CD4-positive, alpha-beta T cell treated with Interleukin-21 for 1 hour (primary cell): ENCODE measurements at regions not wholly inside any gene's neighbourhood (a gene's known extent, or its start where the extent isn't known, plus 50 kb on each side); places are given as distances from the start of the nearest gene placed in this dataset.
A peak's percentile ranks its signal among the peaks of the same experiment; 100 is the strongest.
"Not testable (repeated sequence)": the region's sequence is repeated elsewhere in the genome, so short reads cannot be mapped to it uniquely, and the experiment has no call there.

Experiments
- DNase-seq: peaks from one replicate; pipeline ENCODE4 v3.0.0-alpha.2; 2020

DNA sequence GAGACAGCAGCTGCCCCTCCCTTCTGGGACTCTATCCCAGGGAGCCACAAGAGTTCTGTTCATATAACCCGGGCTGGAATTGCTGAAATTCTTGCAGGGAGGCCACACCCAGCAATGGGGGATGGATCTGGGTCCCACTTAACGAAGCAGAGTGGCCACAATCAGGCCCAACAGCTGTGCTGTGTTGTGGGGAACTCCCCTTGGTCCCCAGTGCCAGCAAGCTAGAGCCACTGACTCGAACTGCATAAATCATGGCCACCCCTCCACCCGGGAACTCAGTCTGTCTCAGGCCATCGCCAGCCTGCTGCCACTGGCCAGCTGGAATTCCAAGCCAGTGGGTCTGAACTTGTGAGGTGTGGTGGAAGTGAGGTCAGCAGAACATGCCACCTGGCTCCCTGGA lies 111.1 kb downstream of the KLF8 start:
- no peak for DNase-seq

DNA sequence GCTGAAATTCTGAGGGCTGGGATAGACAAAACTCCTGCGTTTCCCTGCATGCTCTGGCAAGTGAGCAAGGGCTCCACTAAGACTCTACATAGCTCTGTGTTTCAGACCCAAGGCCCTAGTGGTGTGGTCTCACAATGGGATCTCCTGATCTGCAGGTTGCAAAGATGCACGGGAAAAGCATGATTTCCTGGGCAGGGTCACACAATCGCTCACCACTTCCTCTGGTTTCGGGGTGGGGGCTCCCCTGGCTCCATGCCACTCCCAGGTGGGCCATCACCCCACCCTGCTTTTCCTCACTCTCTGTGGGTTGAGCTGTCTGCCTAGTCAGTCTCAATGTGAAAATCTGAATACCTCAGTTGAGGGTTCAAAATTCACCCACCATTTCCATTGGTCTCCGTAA lies 111.5 kb downstream of the KLF8 start:
- peak; percentile 18 for DNase-seq

DNA sequence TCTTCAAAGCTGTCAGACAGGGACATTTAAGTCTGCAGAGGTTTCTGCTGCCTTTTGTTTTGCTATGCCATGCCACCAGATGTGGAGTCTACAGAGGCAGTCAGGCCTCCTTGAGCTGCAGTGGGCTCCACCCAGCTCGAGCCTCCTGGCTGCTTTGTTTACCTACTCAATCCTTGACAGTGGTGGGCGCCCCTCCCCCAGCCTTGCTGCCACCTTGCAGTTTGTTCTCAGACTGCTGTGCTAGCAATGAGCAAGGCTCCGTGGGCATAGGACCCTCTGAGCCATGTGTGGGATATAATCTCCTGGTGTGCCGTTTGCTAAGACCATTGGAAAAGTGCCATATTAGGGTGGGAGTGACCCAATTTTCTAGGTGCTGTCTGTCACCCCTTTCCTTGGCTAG lies 126.0 kb downstream of the KLF8 start:
- not testable (repeated sequence) for DNase-seq

DNA sequence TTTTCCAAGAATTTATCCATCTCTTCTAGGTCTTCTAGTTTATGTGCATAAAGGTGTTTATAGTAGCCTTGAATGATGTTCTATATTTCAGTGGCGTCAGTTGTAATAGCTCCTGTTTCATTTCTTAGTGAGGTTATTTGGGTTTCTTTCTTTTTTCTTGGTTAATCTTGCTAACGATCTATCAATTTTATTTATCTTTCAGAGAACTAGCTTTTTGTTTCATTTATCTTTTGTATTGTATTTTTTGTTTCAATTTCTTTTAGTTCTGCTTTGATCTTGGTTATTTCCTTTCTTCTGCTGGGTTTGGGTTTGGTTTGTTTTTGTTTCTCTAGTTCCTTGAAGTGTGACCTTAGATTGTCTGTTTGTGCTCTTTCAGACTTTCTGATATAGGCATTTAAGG lies 133.0 kb downstream of the KLF8 start:
- peak; percentile 20 for DNase-seq

DNA sequence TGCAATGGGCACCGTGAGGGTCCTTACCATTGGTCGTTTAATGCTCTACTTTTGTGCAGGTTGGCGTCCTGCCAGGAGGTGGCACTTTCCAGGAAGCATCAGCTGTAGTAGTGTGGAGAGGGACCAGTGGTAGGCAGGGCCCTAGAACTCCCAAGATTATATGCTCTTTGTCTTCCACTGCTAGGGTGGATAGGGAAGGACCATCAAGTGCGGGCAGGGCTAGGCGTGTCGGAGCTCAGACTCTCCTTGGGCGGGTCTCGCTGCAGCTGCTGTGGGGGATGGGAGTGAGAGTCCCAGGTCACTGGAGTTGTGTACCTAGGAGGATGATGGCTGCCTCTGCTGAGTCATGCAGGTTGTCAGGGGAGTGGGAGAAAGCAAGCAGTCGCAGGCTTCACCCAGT lies 134.7 kb downstream of the KLF8 start:
- no peak for DNase-seq

DNA sequence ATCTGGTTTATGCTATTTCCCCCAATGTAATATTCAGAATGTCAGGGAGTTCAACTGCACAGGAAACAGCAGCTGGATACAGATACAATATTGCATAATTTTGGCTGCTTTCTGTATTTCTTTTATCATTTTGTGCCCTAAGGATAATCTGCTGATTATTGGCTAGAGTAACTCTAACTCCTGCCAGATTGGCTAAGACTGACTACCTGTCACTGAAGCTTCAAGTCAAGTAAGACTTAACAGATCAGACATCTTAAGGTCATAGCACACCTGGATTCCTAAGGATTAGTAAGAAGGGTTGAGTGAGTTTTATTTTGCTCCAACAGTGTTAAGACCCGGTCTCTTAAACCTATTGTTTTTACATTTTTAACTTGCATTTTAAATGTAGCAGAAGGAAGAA lies 136.8 kb downstream of the KLF8 start:
- DNase-seq, result no peak

DNA sequence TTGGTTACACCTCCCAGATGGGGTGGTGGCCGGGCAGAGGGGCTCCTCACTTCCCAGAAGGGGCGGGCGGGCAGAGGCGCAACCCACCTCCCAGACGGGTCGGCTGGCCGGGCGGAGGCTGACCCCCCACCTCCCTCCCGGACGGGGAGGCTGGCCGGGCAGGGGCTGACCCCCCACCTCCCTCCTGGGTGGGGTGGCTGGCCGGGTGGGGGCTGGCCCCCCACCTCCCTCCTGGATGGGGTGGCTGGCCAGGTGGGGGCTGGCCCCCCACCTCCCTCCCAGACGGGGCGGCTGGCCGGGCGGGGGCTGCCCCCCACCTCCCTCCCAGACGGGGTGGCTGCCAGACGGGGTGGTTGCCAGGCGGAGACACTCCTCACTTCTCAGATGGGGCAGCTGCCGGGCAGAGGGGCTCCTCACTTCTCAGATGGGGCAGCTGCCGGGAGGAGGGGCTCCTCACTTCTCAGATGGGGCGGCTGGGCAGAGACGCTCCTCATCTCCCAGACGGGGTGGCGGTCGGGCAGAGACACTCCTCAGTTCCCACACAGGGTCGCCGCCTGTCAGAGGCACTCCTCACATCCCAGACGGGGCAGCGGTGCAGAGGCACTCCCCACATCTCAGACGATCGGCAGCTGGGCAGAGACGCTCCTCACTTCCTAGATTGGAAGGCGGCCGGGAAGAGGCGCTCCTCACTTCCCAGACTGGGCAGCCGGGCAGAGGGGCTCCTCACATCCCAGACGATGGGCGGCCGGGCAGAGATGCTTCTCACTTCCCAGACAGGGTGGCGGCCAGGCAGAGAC lies 148.0 kb downstream of the KLF8 start:
- DNase-seq, result not testable (repeated sequence)

DNA sequence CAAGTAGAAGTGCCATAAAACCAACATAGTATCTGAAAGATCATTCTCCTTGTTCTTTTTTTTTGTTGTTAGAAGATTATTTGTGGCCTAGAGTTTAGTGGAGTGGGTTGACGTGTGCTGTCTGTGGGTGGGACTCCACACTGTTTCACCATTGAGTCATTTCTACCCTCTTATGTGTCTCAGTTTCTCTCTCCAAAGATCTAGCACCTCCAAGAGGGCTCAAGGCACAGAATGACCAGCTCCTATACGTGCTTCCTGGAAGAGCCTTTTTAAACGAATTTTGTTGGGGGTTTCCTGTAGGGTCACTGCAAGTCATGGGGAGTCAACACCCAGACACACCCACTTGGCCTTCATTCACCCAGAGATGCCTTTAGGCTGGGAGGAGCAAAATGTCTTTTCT lies 150.1 kb downstream of the KLF8 start:
- DNase-seq, result no peak

DNA sequence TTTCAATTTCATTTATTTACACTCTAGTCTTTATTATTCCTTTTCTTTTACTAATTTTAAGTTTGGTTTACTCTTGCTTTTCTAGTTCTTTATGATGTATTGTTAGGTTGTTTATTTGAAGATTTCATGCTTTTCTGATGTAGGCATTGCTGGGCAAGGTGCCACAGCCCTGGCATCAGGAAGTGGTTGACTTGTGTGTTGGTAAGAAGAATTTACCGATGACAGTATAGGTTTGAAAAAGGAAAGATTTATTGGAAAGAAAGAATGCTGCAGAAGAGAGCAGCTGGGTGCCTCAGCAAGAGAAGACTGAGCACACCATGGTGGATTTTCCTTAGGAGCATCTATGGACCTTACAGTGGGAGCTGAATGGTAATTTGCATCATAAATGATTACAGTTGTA lies 153.2 kb downstream of the KLF8 start:
- DNase-seq, result peak; percentile 31

DNA sequence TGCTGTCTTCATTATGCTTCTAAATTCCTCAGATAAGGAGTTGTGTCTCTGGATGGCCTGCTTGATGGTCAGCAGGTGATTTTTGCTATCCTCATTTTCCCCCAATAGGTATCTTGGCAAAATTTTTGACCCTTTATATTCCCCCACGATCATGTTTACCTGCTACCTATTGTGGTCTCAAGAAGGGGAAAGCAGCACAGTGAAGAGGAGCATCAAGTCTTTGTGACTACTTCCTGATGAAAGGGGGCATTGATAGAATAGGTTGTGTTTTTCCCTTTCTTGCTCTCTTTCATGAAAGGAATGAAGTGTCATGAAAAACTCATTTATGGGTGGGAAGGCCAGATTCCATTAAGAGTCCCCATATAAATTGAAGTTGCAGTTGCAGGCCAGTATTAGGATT lies 153.8 kb downstream of the KLF8 start:
- no peak for DNase-seq

DNA sequence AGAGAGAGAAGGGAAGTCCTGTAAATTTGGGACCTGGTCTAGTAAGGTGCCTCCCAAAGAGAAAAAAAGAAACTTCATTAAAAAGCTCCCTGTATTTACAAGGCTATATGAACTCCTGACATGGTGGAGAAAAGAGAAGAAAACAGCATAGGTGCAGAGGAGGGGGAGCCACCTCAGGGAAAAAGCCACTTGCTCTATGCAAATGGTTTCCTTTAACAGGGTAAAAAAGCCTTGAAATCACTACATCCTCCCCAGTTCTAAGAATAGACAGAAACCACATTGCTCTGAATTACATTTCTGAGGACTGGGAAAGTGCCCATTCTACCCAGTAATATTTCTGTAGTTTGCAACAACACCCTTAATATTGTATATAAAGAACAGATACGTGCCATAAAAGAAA lies 165.5 kb downstream of the KLF8 start:
- peak; percentile 12 for DNase-seq

DNA sequence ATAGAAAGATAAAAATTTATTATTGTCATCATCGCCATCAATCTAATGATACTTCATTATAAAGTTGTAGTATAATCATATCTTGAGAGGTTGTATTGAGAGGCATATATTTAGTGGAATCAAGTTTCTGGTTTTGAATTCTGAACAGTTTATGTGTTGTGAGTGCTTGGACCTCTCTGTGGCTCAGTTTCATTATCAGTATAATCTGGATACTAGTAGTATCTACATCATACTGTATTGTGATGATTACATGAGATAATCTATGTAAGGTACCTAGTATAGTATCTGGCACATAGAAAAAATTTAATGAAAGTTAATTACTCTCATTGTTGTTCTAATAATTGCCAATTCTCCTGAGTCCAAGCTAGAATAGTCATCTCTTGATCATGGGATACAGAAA lies 161.2 kb upstream of the UBQLN2 start:
- DNase-seq, result no peak

DNA sequence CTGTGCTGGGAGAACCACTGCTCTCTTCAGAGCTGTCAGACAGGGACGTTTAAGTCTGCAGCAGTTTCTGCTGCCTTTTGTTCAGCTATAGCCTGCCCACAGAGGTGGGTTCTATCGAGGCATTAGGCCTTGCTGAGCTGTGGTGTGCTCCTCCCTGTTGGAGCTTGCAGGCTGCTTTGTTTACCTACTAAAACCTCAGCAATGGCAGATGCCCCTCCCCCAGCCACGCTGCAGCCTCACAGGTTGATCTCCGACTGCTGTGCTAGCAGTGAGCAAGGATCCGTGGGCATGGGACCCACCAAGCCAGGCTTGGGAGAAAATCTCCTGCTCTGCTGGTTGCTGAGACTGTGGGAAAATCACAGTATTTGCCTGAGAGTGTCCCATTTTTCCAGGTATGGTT lies 133.8 kb upstream of the UBQLN2 start:
- no peak for DNase-seq

DNA sequence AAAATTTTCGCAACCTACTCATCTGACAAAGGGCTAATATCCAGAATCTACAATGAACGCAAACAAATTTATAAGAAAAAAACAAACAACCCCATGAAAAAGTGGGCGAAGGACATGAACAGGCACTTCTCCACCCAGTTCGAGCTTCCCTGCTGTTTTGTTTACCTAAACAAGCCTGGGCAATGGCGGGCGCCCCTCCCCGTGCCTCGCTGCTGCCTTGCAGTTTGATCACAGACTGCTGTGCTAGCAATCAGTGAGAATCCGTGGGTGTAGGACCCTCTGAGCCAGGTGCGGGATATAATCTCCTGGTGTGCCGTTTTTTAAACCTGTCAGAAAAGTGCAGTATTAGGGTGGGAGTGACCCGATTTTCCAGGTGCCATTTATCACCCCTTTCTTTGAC lies 111.4 kb upstream of the UBQLN2 start:
- DNase-seq, result not testable (repeated sequence)

DNA sequence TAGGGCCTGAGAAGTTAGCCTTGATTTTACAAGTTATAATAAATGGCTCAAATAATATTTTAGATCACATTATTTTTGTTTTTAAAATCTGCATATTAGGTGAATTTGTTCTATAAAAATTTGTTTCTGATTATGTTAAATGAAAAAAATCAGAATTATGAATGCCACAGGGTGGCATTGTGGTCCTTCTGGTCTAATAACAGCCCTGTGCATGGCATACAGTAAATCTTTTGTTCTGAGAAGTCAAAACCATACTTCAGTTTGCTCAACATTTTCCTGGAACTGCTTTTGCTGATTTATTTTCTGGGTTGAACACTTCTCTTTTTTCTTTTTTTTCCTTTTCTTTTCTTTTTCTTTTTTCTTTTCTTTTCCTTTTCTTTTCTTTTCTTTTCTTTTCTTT lies 101.0 kb upstream of the UBQLN2 start:
- DNase-seq, result no peak

DNA sequence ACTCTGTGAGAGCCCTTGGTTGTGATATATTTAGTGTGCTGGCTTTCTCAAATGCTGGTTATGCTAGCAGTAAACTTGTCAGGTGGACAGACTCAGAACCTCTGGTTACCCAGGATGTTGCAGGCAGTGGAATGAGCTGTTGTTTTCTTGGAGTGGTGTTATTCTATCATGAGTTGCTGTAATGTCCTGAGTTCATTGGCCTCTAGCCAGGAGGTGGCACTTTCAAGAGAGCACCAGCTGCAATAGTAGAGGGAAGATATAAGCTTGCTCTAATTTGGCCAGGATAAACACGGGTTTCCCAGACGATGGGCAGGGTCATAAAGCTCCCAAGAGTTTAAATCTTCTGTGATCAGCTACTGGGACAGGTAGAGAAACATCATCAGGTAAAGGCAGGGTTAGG lies 95.0 kb upstream of the UBQLN2 start:
- no peak for DNase-seq

DNA sequence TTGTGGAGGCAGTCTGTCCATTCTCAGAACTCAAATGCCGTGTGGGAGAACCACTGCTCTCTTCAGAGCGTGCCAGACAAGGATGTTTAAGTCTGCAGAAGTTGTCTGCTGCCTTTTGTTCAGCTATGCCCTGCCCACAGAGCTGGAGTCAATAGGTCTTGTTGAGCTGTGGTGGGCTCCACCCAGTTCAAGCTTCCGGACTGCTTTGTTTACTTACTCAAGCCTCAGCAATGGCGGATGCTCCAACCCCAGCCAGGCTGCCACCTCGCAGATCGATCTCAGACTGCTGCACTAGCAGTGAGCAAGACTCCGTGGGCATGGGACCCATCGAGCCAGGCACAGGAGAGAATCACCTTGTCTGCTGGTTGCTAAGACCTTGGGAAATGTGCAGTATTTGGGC lies 68.5 kb upstream of the UBQLN2 start:
- peak; percentile 0 for DNase-seq

DNA sequence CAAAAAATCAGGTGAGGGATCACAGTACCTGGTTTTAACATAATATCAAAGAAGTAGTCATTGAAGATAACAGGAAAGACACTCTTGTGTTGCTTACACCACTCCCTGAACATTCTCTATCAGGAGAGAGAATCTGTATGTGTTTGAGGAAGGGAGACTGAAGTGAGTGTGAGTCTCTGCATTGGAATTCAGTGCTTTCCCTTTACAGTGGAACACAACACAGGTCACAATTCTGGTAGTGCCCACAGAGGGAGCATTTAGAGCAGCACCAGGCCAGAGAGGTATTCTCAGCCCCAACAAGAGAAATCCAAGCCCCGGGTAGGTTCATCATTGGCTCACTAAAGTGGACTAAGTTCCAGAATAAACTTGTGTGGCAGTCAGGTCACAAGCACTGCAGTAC lies 64.7 kb upstream of the UBQLN2 start:
- no peak for DNase-seq

DNA sequence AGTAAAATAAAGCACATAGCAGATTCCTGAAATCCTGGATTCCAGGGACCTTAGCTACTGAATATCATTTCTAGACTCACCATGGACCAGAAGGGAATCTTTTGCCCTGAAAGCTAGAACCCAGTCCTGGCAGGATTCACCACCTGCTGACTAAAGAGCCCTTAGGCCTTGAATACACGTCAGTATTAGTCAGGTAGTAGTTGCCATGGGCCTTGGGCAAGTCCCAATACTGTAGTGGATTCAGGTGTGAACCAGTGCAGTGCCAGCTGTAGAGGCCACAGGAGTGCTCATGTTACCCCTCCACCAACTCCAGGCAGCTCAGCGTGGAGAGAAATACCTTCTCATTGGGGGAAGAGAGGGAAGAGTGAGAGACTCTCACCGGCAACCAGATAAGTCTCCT lies 64.1 kb upstream of the UBQLN2 start:
- DNase-seq, result no peak

DNA sequence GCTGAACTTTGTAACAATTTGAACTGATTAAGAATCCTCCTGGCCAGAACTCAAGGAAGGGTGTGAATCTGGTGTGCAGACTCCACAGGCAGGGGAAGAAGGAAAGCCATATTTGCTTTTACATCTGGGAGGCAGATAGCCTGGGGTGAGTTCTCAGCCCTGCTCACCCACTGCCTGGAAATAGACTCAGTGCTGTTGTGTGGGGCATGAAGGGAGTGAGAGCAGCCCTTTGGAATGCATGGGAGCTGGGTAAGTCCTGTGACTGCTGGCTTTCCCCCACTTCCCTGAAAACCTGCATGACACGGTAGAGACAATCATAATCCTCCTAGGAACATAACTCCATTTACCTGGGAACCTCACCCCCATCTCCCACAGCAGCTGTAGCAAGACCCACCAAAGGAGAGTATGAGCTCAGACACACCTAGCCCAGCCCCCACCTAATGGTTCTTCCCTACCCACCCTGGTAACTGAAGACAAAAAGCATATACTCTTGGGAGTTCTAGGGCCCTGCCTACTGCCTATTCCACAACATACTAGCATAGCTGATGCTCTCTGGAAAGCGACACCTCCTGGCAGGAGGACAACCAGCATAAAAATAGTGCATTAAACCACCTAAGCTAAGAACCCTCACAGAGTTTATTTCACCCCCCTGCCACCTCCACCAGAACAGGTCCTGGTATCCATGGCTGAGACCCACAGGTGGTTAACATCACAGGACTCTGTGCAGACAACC lies 59.3 kb upstream of the UBQLN2 start:
- DNase-seq, result no peak

DNA sequence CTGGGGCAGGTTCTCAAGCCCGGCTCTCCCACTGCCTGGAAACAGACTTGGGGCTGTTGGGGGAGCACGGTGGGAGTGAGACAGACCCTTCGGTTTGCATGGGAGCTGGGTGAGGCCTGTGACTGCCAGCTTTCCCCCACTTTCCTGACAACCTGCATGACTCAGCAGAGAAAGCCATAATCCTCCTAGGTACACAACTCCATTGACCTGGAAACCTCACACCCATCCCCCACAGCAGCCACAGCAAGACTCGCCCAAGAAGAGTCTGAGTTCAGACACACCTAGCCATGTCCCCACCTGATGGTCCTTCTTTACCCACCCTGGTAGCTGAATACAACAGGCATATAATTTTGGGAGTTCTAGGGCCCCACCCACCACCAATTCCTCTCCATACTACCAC lies 57.6 kb upstream of the UBQLN2 start:
- DNase-seq, result no peak
